H1 (cell line): ENCODE measurements at regions not wholly inside any gene's neighbourhood (a gene's known extent, or its start where the extent isn't known, plus 50 kb on each side); places are given as distances from the start of the nearest gene placed in this dataset.

ENCODE experiments used
- CTCF ChIA-PET: fragments of 300-600 bp; sonication (Branson Sonifier 250); formaldehyde crosslinking; loops from one replicate; lab custom pipeline; 2021; ENCODE audit not compliant: partially characterized antibody; lab: Charles Lee
- POLR2A ChIA-PET: fragments of 300-600 bp; sonication (Branson Sonifier 250); formaldehyde crosslinking; loops from one replicate; lab custom pipeline; 2021; ENCODE audit warnings: inconsistent platforms; ENCODE audit not compliant: partially characterized antibody; lab: Charles Lee
- DNase-seq, 2 experiments: peaks; one replicate each; pipeline versions ENCODE4 v3.0.0 to v3.0.0-alpha.2; 2010 to 2022; ENCODE audit warnings: low spot score in 2 of 2, low read depth in 1 of 2, mixed read lengths in 1 of 2
- FAIRE-seq: peaks from 2 replicates; lab custom pipeline; 2011; peaks lifted over from hg19 to GRCh38; lab: Jason Lieb, UNC
- H2AFZ ChIP-seq: 2 replicates; pipeline ENCODE4 v1.8.1; 2012; ENCODE audit warnings: low read length, inconsistent platforms
- H2AK5ac ChIP-seq: 2 replicates; pipeline ENCODE4 v1.6.1; 2013; ENCODE audit warnings: low read depth, low read length
- H2BK120ac ChIP-seq: replicated peaks from 2 replicates; pipeline ENCODE3; 2013; ENCODE audit warnings: low read depth, low read length, inconsistent platforms
- H2BK12ac ChIP-seq: 2 replicates; pipeline ENCODE4 v1.6.1; 2013; ENCODE audit warnings: low read depth, low read length
- H2BK15ac ChIP-seq: 2 replicates; pipeline ENCODE4 v1.6.1; 2013; ENCODE audit warnings: low read length
- H2BK20ac ChIP-seq: 2 replicates; pipeline ENCODE4 v1.6.1; 2013; ENCODE audit warnings: low read length
- H2BK5ac ChIP-seq: 2 replicates; pipeline ENCODE4 v1.6.1; 2013; ENCODE audit warnings: low read depth, low read length
- H3K14ac ChIP-seq: 2 replicates; pipeline ENCODE4 v1.6.1; 2013; ENCODE audit warnings: inconsistent platforms; ENCODE audit not compliant: insufficient read length
- H3K18ac ChIP-seq: 2 replicates; pipeline ENCODE4 v1.6.1; 2013; ENCODE audit warnings: low read length; ENCODE audit errors: extremely low read depth
- H3K23ac ChIP-seq: 2 replicates; pipeline ENCODE4 v1.6.1; 2013; ENCODE audit warnings: inconsistent platforms; ENCODE audit not compliant: insufficient read length
- H3K23me2 ChIP-seq: 2 replicates; pipeline ENCODE4 v1.6.1; 2013; ENCODE audit warnings: low read depth, low read length
- H3K27ac ChIP-seq: 2 replicates; pipeline ENCODE4 v1.6.1; 2011; ENCODE audit warnings: low read depth, low read length, inconsistent platforms
- H3K27me3 ChIP-seq, 4 experiments: replicated peaks in 1 of 4; 1 replicate in 1 of 4; 2 replicates in 3 of 4; pipeline versions ENCODE4 v1.6.1 to v1.8.1; 2011 to 2013; ENCODE audit warnings: low read length in 3 of 4, mild to moderate bottlenecking in 3 of 4, inconsistent platforms in 2 of 4, mixed read lengths in 2 of 4, moderate library complexity in 1 of 4; ENCODE audit not compliant: control insufficient read depth in 3 of 4, insufficient read depth in 3 of 4; ENCODE audit errors: extremely low read depth in 1 of 4
- H3K36me3 ChIP-seq, 4 experiments: 2 replicates each; pipeline versions ENCODE4 v1.6.1 to v1.8.1; 2011 to 2013; ENCODE audit warnings: mild to moderate bottlenecking in 4 of 4, low read length in 3 of 4, moderate library complexity in 2 of 4, control low read depth in 1 of 4, inconsistent platforms in 1 of 4; ENCODE audit not compliant: insufficient read depth in 4 of 4, control insufficient read depth in 2 of 4
- H3K4ac ChIP-seq: replicated peaks from 2 replicates; pipeline ENCODE3; 2013; ENCODE audit warnings: low read length, low read depth, mixed read lengths, inconsistent platforms; ENCODE audit not compliant: insufficient read length
- H3K4me1 ChIP-seq, 4 experiments: replicated peaks in 1 of 4; 1 replicate in 1 of 4; 2 replicates in 3 of 4; pipeline versions ENCODE4 v1.6.1 to v1.8.1; 2011 to 2013; ENCODE audit warnings: low read length in 3 of 4, inconsistent platforms in 2 of 4, mixed read lengths in 1 of 4; ENCODE audit not compliant: insufficient read depth in 4 of 4, control insufficient read depth in 3 of 4
- H3K4me2 ChIP-seq, 2 experiments: 2 replicates each; pipeline versions ENCODE4 v1.6.1 to v1.8.1; 2011 to 2013; ENCODE audit warnings: low read depth in 2 of 2, low read length in 2 of 2, control low read depth in 1 of 2, inconsistent platforms in 1 of 2, mild to moderate bottlenecking in 1 of 2; ENCODE audit not compliant: insufficient read depth in 1 of 2
- H3K4me3 ChIP-seq, 4 experiments: fragments of 200-600, 300-600 bp in 1 of 4; sonication (generic), shearing (Covaris generic), sonication (Bioruptor Twin) in 1 of 4; 2 replicates each; pipeline versions ENCODE4 v1.5.1 to v1.8.1; 2011 to 2016; ENCODE audit warnings: low read length in 4 of 4, low read depth in 3 of 4, control low read depth in 2 of 4, inconsistent platforms in 2 of 4, mild to moderate bottlenecking in 2 of 4, mixed read lengths in 1 of 4, moderate library complexity in 1 of 4; ENCODE audit not compliant: insufficient read depth in 2 of 4; ENCODE audit errors: extremely low read depth in 1 of 4
- H3K56ac ChIP-seq: replicated peaks from 2 replicates; pipeline ENCODE3; 2013; ENCODE audit warnings: low read depth, mild to moderate bottlenecking, mixed read lengths, low read length, inconsistent platforms; ENCODE audit not compliant: insufficient read length
- H3K79me1 ChIP-seq: 2 replicates; pipeline ENCODE4 v1.6.1; 2013; ENCODE audit warnings: low read depth, low read length, control low read depth
- H3K79me2 ChIP-seq, 2 experiments: 2 replicates each; pipeline versions ENCODE4 v1.6.1 to v1.8.1; 2012 to 2013; ENCODE audit warnings: low read length in 2 of 2, mild to moderate bottlenecking in 2 of 2, inconsistent platforms in 1 of 2; ENCODE audit not compliant: insufficient read depth in 2 of 2, control insufficient read depth in 1 of 2
- H3K9ac ChIP-seq, 4 experiments: replicated peaks in 1 of 4; 1 replicate in 1 of 4; 2 replicates in 3 of 4; pipeline versions ENCODE4 v1.6.1 to v1.8.1; 2011 to 2013; ENCODE audit warnings: low read depth in 3 of 4, low read length in 3 of 4, control low read depth in 2 of 4, mild to moderate bottlenecking in 2 of 4, moderate library complexity in 2 of 4, inconsistent platforms in 1 of 4; ENCODE audit errors: extremely low read depth in 1 of 4
- H3K9me3 ChIP-seq, 2 experiments: 2 replicates each; pipeline versions ENCODE4 v1.6.1 to v1.8.1; 2012 to 2013; ENCODE audit warnings: mild to moderate bottlenecking in 2 of 2, moderate library complexity in 2 of 2, control low read depth in 1 of 2, inconsistent platforms in 1 of 2, low read depth in 1 of 2, low read length in 1 of 2, mixed read lengths in 1 of 2; ENCODE audit not compliant: insufficient read depth in 2 of 2
- H4K20me1 ChIP-seq, 2 experiments: replicated peaks in 1 of 2; 2 replicates each; pipeline versions ENCODE3 to v1.8.1; 2011 to 2013; ENCODE audit warnings: inconsistent platforms in 2 of 2, low read length in 2 of 2, mild to moderate bottlenecking in 1 of 2; ENCODE audit not compliant: insufficient read depth in 2 of 2, control insufficient read depth in 1 of 2
- H4K5ac ChIP-seq: 2 replicates; pipeline ENCODE4 v1.6.1; 2013; ENCODE audit warnings: low read length, low read depth, mixed read lengths, inconsistent platforms; ENCODE audit not compliant: insufficient read length
- H4K8ac ChIP-seq: 2 replicates; pipeline ENCODE4 v1.8.0; 2013; ENCODE audit warnings: mild to moderate bottlenecking, moderate library complexity, low read length, inconsistent platforms; ENCODE audit not compliant: insufficient read depth; ENCODE audit errors: extremely low read depth
- H4K91ac ChIP-seq: replicated peaks from 2 replicates; pipeline ENCODE3; 2013; ENCODE audit warnings: low read length, mixed read lengths, inconsistent platforms; ENCODE audit not compliant: insufficient read length
- ASH2L ChIP-seq: fragments of 200-600, 300-600 bp; sonication (generic); IDR thresholded peaks from one replicate; pipeline ENCODE4 v1.7.1; 2017; ENCODE audit warnings: low read length
- BRCA1 ChIP-seq: IDR thresholded peaks from 2 replicates; pipeline ENCODE4 v1.6.1; 2012; ENCODE audit warnings: low read depth, low read length, improper control_type of control experiment
- CBX8 ChIP-seq: fragments of 300-800, 300-1000 bp; sonication (generic); IDR thresholded peaks from 2 replicates; pipeline ENCODE4 v1.7.1; 2016; ENCODE audit warnings: low read depth, low read length, borderline replicate concordance
- CEBPB ChIP-seq: IDR thresholded peaks from 2 replicates; pipeline ENCODE4 v1.6.1; 2012; ENCODE audit warnings: low read depth, low read length
- CHD2 ChIP-seq: IDR thresholded peaks from 2 replicates; pipeline ENCODE4 v1.6.1; 2012; ENCODE audit warnings: low read length, improper control_type of control experiment
- CTCF ChIP-seq, 3 experiments: IDR thresholded peaks; 1 replicate in 2 of 3; 2 replicates in 1 of 3; pipeline versions ENCODE4 v1.5.1 to v1.6.1; 2011; ENCODE audit warnings: low read length in 3 of 3, mild to moderate bottlenecking in 3 of 3, inconsistent platforms in 2 of 3, low read depth in 1 of 3, moderate library complexity in 1 of 3; ENCODE audit not compliant: insufficient read depth in 1 of 3; ENCODE audit errors: control extremely low read depth in 1 of 3
- JUN ChIP-seq: IDR thresholded peaks from 2 replicates; pipeline ENCODE4 v1.6.1; 2011; ENCODE audit warnings: low read depth, mild to moderate bottlenecking, improper control_type of control experiment, low read length
- MAX ChIP-seq: IDR thresholded peaks from 2 replicates; pipeline ENCODE4 v1.6.1; 2012; ENCODE audit warnings: inconsistent platforms
- NANOG ChIP-seq: IDR thresholded peaks from 2 replicates; pipeline ENCODE4 v1.6.1; 2011; ENCODE audit warnings: low read length, low read depth, mild to moderate bottlenecking, inconsistent platforms; ENCODE audit not compliant: insufficient read depth, poor library complexity, severe bottlenecking
- POLR2A ChIP-seq, 2 experiments: IDR thresholded peaks; 1 replicate in 1 of 2; 2 replicates in 1 of 2; pipeline ENCODE4 v1.6.1; 2011; ENCODE audit warnings: low read depth in 2 of 2, low read length in 2 of 2, mild to moderate bottlenecking in 2 of 2; ENCODE audit errors: control extremely low read depth in 1 of 2
- RBBP5 ChIP-seq: IDR thresholded peaks from 2 replicates; pipeline ENCODE4 v1.7.1; 2012; ENCODE audit warnings: low read depth, mild to moderate bottlenecking, inconsistent platforms, low read length, moderate library complexity, borderline replicate concordance
- SIRT6 ChIP-seq: IDR thresholded peaks from one replicate; pipeline ENCODE4 v1.7.1; 2012; ENCODE audit warnings: low read length, inconsistent platforms
- SP4 ChIP-seq: IDR thresholded peaks from 2 replicates; pipeline ENCODE4 v1.6.1; 2012; ENCODE audit warnings: low read length, inconsistent platforms
- SRF ChIP-seq: IDR thresholded peaks from 2 replicates; pipeline ENCODE4 v1.6.1; 2011; ENCODE audit warnings: mild to moderate bottlenecking, low read depth, low read length, moderate library complexity

DNA sequence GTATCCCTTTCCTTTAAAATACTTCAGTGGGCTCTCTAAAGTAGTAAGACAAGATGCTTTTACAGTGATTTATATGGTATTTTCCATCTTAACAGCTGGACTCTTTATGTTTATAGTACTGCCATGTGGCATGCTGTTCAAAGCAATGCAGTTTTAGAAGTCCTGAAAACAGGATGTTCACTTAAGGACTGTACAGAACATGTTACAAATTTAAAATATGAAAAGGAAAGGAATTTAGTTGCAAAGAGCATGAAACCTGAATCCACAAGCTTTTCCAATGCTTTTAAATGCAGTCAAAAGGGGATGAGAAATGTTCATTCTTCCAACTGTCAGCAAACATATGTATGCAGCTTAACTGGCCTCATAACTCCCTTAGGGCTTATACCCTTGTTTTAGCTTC, 580.2 kb downstream of the EFNA5 start:
- no peaks in the 10 kb centered on the region for H3K23me2 ChIP-seq
- H4K91ac ChIP-seq = no peak overlapping the region
- no peak overlapping the region for H4K5ac ChIP-seq
- H2BK120ac ChIP-seq = no peak overlapping the region
- no peak overlapping the region for H3K27ac ChIP-seq
- no peak overlapping the region for H3K56ac ChIP-seq
- H3K36me3 ChIP-seq = 0 out of 8 replicates have a peak, but pooled peaks cover 0 to 2% (median 0%) of the 10 kb centered on the region in 4 experiments
- no peaks in the 10 kb centered on the region for H3K79me2 ChIP-seq
- no peak overlapping the region for H3K23ac ChIP-seq
- no peak overlapping the region for H2BK15ac ChIP-seq
- H4K8ac ChIP-seq = no peak overlapping the region
- H3K4me1 ChIP-seq = no peaks in the 10 kb centered on the region
- peaks cover 9 to 12% of the 10 kb centered on the region in 2 experiments; a peak in 2 of 4 replicates for H3K9me3 ChIP-seq
- H2AK5ac ChIP-seq = no peak overlapping the region
- no peak overlapping the region for H3K4me2 ChIP-seq
- H3K4me3 ChIP-seq = no peak overlapping the region
- H3K18ac ChIP-seq = no peak overlapping the region
- DNase-seq (no peak), FAIRE-seq (no peak)
- CTCF ChIA-PET = interaction anchor here (1.0 to 1.2 kb wide), 2 partner anchors 9 to 121 kb away, joined by 3 to 4 read pairs; no protein-coding TSS in a partner anchor
- H3K79me1 ChIP-seq = no peaks in the 10 kb centered on the region
- no peak overlapping the region for H3K9ac ChIP-seq
- H2BK12ac ChIP-seq = no peak overlapping the region
- no peaks in the 10 kb centered on the region for H4K20me1 ChIP-seq
- H2AFZ ChIP-seq = no peak overlapping the region
- H3K4ac ChIP-seq = no peak overlapping the region
- no peak overlapping the region for H2BK5ac ChIP-seq
- POLR2A ChIA-PET = no interaction called here
- H3K14ac ChIP-seq = no peak overlapping the region
- no peak overlapping the region for H2BK20ac ChIP-seq
- H3K27me3 ChIP-seq = no peaks in the 10 kb centered on the region
- no peak for TF ChIP-seq CBX8
- TF ChIP-seq POLR2A (IDR thresholded peaks at IDR 0.05; ENCODE audit: control extremely low read depth in 1 of 2, low read depth in 2 of 2, low read length in 2 of 2) = no peak
- TF ChIP-seq SRF = no peak
- no peak for TF ChIP-seq CTCF (IDR thresholded peaks at IDR 0.05; ENCODE audit: control extremely low read depth in 1 of 3, insufficient read depth in 1 of 3, low read depth in 1 of 3, low read length in 3 of 3)
- no peak for TF ChIP-seq BRCA1
- TF ChIP-seq MAX = no peak
- no peak for TF ChIP-seq CHD2
- TF ChIP-seq NANOG = no peak
- no peak for TF ChIP-seq ASH2L
- no peak for TF ChIP-seq RBBP5
- no peak for TF ChIP-seq SP4
- no peak for TF ChIP-seq CEBPB
- no peak for TF ChIP-seq JUN
- no peak for TF ChIP-seq SIRT6
